ENCODE measurements at regions not wholly inside any gene's neighbourhood (a gene's known extent, or its start where the extent isn't known, plus 50 kb on each side); places are given as distances from the start of the nearest gene placed in this dataset.

DNA sequence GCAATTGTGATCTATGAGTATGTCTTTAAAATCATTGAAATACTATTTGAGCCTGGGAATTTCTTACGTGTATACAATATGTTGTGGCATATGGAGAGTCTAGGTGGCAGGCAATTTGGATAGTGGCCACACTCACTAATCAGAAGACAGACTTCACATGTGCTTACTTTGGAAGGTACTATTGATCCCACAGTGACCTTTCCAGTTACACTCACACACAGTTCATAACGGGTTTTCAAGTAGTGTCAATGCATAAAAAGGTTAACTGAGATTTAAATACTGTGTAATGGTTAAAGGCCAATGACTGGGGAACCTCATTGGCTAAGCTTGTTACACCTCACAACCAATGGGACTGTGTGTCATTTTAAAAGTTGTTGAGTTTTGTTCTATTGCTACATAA lies 783.2 kb downstream of the RPA4 start:
- no peak for DNase-seq
- Histone ChIP-seq H3K36me3 (replicated peaks) (no peaks in the 10 kb centered on the region), H3K27me3 (replicated peaks) (no peaks in the 10 kb centered on the region), H3K27ac (no peak overlapping the region), H3K4me3 (ENCODE audit: low read depth, low read length) (no peak overlapping the region)
- TF ChIP-seq, protein P1, sequence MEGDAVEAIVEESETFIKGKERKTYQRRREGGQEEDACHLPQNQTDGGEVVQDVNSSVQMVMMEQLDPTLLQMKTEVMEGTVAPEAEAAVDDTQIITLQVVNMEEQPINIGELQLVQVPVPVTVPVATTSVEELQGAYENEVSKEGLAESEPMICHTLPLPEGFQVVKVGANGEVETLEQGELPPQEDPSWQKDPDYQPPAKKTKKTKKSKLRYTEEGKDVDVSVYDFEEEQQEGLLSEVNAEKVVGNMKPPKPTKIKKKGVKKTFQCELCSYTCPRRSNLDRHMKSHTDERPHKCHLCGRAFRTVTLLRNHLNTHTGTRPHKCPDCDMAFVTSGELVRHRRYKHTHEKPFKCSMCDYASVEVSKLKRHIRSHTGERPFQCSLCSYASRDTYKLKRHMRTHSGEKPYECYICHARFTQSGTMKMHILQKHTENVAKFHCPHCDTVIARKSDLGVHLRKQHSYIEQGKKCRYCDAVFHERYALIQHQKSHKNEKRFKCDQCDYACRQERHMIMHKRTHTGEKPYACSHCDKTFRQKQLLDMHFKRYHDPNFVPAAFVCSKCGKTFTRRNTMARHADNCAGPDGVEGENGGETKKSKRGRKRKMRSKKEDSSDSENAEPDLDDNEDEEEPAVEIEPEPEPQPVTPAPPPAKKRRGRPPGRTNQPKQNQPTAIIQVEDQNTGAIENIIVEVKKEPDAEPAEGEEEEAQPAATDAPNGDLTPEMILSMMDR (IDR thresholded peaks at IDR 0.05; ENCODE audit: low read depth, low read length, missing control alignments): no peak
- in situ Hi-C loops (cut with HindIII; ENCODE audit: low pct_ligation_motif_present, low sequenced_read_pairs): no loop called here

DNA sequence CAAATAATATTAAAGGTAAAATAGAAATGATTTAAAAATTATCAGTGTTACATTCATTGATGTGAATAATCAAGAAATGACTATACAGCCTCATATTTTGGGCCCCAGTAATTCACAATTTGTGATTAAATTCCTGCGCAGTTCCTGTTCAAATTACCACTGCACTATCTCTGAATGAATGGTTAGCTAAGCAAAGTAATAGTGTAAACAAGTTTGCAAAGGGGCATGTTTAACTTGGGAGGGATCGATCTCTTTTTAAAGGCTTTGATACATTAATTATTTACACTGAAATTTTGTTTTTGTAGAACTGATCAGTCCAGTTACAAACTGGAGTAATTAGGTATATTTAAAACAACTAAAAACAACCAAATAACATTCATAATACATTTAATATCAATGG lies 784.4 kb downstream of the RPA4 start:
- Histone ChIP-seq H3K4me3 (ENCODE audit: low read depth, low read length) (no peak overlapping the region), H3K36me3 (replicated peaks) (no peaks in the 10 kb centered on the region), H3K27me3 (replicated peaks) (no peaks in the 10 kb centered on the region), H3K27ac (no peak overlapping the region)
- in situ Hi-C loops (cut with HindIII; ENCODE audit: low pct_ligation_motif_present, low sequenced_read_pairs): no loop called here
- DNase-seq: no peak
- TF ChIP-seq, protein P1 (IDR thresholded peaks at IDR 0.05; ENCODE audit: low read depth, low read length, missing control alignments): no peak

DNA sequence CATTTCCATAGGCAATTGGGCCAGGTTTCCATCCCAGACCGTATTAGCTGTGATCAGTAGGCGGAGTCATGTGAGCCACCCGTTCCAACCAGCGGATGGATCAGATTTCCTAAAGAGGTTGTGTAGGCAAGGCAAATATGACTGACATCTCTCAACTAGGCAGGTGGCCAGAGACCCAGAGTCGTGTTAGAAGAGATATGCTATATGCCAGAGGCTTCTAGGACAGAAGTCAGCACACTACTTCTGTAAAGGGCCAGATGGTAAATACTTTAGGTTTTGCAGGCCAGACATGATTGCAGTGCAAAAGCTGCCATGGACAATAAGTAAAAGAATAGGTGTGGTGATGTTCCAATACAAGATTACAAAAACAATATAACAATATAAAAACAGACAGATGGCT lies 788.4 kb downstream of the RPA4 start:
- Histone ChIP-seq H3K4me3 (ENCODE audit: low read depth, low read length) (no peak overlapping the region), H3K27ac (no peak overlapping the region), H3K36me3 (replicated peaks) (no peaks in the 10 kb centered on the region), H3K27me3 (replicated peaks) (no peaks in the 10 kb centered on the region)
- in situ Hi-C loops (cut with HindIII; ENCODE audit: low pct_ligation_motif_present, low sequenced_read_pairs): no loop called here
- TF ChIP-seq, protein P1 (IDR thresholded peaks at IDR 0.05; ENCODE audit: low read depth, low read length, missing control alignments): no peak
- DNase-seq: no peak

DNA sequence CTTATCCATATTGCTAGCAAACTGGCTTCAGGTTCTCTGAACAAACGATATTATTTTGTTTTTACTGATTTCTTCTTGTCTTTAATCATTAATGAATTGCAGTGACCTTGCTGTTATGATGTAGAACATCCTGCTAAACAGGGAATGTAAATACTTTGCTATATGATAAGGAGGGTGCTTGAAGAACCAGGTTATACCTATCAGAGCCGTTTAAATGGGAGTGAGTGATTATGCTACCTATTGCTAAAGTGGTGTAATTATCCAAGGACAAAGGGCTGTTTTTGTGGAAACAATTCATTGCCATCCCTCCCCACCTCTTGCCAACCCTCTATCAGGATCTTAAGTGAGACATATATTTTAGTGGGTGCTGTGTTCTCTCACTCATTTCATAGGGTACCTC lies 788.9 kb downstream of the RPA4 start:
- TF ChIP-seq, protein P1 (IDR thresholded peaks at IDR 0.05; ENCODE audit: low read depth, low read length, missing control alignments): no peak
- no peak overlapping the region for H3K4me3 ChIP-seq (ENCODE audit: low read depth, low read length)
- no peaks in the 10 kb centered on the region for H3K27me3 ChIP-seq (replicated peaks)
- in situ Hi-C loops (cut with HindIII; ENCODE audit: low pct_ligation_motif_present, low sequenced_read_pairs): no loop called here
- DNase-seq: no peak
- H3K36me3 ChIP-seq (replicated peaks): no peaks in the 10 kb centered on the region
- no peak overlapping the region for H3K27ac ChIP-seq

DNA sequence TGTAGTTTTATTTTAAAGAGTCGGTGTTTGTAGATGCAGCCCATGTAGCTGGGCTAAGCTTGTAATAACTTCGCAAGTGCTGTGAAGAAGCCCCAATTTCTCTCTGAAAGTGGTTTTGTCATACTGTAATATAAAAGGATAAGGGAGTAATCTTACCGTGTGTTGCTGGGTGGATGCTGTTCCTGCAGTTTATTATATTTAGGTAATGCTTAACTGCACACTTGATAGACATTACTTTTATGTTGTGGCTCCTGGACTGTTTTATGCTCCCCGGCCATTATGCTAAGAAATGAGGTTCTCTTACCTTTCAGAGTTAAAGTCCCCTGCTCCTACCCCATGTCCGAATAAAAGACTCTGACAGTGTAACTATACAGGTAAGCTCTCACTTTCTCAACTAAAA lies 789.4 kb downstream of the RPA4 start:
- no peaks in the 10 kb centered on the region for H3K27me3 ChIP-seq (replicated peaks)
- H3K4me3 ChIP-seq (ENCODE audit: low read depth, low read length): no peak overlapping the region
- in situ Hi-C loops (cut with HindIII; ENCODE audit: low pct_ligation_motif_present, low sequenced_read_pairs): no loop called here
- no peak overlapping the region for H3K27ac ChIP-seq
- DNase-seq: no peak
- H3K36me3 ChIP-seq (replicated peaks): no peaks in the 10 kb centered on the region
- TF ChIP-seq, protein P1 (IDR thresholded peaks at IDR 0.05; ENCODE audit: low read depth, low read length, missing control alignments): no peak

DNA sequence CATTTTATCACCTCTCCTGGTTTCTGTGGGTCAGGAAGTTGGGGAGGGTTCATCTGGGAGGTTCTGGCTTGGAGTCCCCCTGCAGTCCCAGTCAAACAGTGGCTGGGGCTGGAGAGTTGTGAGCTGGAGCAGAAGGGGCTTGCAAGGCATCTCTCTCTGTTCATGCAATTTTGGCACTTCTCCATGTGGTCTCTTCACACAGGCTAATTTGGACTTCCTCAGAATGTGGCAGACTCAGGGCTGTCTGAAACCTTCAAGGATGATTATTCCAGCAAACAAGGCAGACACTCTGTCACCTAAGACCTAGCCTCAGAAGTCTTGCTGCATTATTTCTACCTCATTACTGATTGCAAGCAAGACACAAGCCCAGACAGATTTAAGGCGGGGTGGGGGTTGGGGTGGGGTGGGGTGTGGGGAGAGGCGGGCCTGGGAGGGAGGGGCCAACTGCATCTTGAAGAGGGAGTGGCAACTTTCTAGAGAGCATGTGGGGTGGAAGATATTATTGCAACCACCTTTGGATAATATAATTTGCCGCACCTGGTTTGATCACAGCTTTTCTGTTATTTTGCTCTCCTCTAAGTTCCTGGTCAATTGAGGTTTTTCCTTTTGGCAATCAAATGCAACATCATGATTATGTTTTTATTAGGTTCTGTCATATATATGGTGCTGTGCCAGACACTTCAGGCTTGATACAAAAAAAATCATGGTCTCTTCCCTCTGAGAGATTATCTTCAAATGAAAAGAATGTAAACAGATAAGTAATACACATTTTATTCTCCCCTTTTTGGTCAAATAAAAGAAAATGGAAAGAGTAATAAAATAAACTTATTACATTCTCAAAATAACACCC lies 799.5 kb downstream of the RPA4 start:
- no peaks in the 10 kb centered on the region for H3K27me3 ChIP-seq (replicated peaks)
- H3K36me3 ChIP-seq (replicated peaks): no peaks in the 10 kb centered on the region
- no peak for DNase-seq
- TF ChIP-seq, protein P1 (IDR thresholded peaks at IDR 0.05; ENCODE audit: low read depth, low read length, missing control alignments): no peak
- no peak overlapping the region for H3K27ac ChIP-seq
- H3K4me3 ChIP-seq (ENCODE audit: low read depth, low read length): no peak overlapping the region
- in situ Hi-C loops (cut with HindIII; ENCODE audit: low pct_ligation_motif_present, low sequenced_read_pairs): no loop called here

Data from brain microvascular endothelial cell (primary cell).